Fibroblast of mammary gland (primary cell): ENCODE measurements at regions not wholly inside any gene's neighbourhood (a gene's known extent, or its start where the extent isn't known, plus 50 kb on each side); places are given as distances from the start of the nearest gene placed in this dataset.

Source experiments
- DNase-seq: peaks from one replicate; pipeline ENCODE4 v3.0.0-alpha.2; 2010; ENCODE audit warnings: low read depth
- H3K4me3 ChIP-seq: 2 replicates; pipeline ENCODE4 v1.5.1; 2011; ENCODE audit warnings: low read depth, mild to moderate bottlenecking, low read length, moderate library complexity; ENCODE audit not compliant: control insufficient read depth
- TF ChIP-seq, protein P1 (sequence below): conservative IDR thresholded peaks from 2 replicates; pipeline ENCODE4 v1.5.1; 2011; ENCODE audit warnings: low read depth, low read length, inconsistent platforms; ENCODE audit not compliant: control insufficient read depth, insufficient read depth

DNA sequence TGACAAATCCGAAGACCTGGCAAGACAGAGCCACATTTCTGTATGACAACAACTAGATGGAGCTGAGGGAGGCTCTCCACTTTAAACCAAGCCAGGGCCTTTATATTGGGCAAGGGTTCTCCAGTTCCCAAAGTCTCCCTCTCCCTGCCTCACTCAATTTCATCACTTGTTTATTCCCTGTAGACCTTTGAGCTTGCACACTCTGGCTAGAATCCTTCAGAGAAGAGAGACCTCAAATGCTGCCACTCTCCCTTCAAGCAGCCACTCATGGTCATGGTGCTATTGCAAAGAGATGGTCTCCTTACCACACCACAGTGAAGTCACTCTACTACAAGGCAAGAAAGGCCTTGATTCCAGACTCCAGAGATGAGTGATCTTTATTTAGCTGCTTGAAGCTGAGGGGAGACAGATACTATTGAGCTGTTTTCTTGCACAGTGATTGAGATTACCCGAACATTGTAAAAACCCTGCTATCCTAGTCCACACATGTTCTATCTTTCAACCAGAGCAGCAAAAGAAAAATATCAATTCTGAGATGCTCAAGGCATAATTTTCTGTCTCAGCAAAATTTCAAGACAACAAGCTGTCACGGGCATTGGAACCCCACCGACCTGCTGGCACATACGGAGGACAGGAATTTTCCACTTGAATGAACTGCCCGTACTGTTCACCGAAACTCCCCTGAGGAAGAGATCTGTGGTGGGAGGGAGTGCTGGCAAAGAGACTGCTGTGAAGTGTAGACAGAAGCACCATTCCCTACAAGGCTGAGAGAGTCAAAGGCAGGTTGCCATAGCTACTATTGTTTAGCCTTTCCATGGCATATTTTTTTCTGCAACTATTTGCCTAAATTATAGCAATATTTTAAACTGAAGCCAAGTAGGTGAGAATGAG, 81.1 kb downstream of the CDO1 start:
- no peak overlapping the region for H3K4me3 ChIP-seq
- TF ChIP-seq, protein P1, sequence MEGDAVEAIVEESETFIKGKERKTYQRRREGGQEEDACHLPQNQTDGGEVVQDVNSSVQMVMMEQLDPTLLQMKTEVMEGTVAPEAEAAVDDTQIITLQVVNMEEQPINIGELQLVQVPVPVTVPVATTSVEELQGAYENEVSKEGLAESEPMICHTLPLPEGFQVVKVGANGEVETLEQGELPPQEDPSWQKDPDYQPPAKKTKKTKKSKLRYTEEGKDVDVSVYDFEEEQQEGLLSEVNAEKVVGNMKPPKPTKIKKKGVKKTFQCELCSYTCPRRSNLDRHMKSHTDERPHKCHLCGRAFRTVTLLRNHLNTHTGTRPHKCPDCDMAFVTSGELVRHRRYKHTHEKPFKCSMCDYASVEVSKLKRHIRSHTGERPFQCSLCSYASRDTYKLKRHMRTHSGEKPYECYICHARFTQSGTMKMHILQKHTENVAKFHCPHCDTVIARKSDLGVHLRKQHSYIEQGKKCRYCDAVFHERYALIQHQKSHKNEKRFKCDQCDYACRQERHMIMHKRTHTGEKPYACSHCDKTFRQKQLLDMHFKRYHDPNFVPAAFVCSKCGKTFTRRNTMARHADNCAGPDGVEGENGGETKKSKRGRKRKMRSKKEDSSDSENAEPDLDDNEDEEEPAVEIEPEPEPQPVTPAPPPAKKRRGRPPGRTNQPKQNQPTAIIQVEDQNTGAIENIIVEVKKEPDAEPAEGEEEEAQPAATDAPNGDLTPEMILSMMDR: no peak
- peak; percentile 6 for DNase-seq

DNA sequence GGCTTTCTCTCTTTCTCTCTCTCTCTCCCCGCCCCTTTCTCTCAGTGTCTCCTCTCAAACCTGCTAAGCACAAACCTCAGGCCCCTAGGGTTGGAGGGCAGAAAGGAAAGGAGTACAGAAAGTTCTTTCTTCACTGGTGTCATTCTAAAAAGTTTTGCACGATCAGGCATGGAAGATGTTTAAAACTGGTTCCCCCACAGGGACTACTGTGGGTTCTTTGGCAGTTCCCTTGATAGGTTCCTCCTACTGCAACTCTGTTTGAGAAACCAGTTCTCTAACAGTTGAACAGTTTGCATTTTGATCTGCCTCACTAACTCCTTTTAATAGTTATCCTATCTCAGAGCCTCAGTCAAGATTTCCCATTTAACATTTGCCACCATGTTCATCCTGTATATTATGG, 82.9 kb downstream of the CDO1 start:
- DNase-seq: no peak
- TF ChIP-seq, protein P1: no peak

DNA sequence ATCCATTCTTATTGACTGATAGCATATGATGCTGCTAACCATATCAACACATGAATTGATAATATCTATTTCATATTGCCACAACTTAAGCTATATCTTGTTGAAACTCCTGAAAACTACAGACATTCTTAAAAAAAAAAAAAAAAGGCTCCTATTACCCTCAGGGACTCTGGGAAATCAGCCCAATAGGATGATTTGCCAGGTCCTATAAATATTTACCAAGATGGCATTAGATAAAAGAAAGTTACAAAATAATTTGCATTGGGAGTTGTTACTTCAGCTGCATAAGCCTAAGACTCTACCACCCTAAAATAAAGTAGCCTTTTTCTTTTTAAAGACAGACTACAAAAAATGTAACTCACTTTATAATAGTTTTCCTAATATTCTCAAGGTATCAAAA, 84.4 kb downstream of the CDO1 start:
- H3K4me3 ChIP-seq: no peak overlapping the region
- TF ChIP-seq, protein P1: no peak
- no peak for DNase-seq

More for the DNA sequence above, 82.9 kb downstream of the CDO1 start:
- H3K4me3 ChIP-seq: no peak overlapping the region

DNA sequence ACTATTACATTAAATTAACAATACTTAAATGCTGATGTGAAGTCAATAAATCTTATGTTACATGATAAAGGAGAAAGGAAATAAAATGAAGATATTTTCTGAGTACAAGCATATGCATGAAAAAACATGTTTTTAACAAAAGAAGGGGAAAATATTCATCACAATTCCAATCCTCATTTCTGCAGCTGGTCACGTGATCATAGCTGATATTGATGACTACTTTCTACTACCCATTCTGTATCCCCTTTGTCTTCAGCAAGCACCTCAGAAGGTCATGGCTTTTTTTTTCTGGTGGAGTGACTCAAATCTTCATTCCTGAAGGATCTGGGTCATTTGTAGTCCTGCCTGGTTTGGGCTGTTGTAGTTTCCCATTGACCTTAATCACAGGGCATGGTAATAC, 90.9 kb downstream of the CDO1 start:
- no peak overlapping the region for H3K4me3 ChIP-seq
- TF ChIP-seq, protein P1: no peak
- DNase-seq: no peak

DNA sequence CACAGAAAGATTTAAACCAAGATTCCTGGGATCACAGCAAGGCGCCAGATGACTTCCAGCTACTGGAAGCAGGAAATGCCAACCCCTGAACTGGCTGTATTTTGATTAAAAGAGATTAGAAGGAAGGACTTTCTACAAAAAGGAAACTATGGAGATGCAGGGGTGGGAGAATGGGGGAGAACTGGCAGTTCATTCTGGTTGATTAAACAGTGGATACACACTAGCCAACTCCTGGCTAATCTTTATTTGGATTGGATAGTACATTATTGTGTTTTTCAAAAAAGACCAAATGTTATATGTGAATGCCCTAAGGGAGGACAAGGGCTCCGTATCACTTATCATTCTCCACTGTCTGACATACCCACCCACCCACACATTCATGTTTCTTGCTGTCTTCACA, 93.2 kb downstream of the CDO1 start:
- TF ChIP-seq, protein P1: no peak
- no peak for DNase-seq

DNA sequence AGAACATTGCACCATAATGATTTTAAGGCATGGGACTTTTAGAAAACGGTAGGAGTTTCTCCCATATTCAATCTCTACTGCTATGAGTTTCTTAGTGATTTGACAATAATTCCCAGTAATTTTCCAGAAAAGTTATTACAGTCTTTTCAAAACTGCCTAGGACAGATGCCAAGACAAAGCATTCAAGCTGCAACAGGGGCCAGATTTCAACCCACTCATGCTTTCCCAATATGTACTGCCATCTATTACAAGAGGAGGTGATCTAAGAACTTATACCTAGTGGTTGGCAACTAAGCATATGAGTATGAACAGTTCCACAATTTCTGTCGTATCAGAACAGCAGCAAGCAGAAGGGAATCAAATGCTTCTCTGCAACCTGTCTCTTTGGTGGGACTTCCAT, 95.1 kb upstream of the TMED7 start:
- peak; percentile 1 for DNase-seq
- TF ChIP-seq, protein P1: no peak
- no peak overlapping the region for H3K4me3 ChIP-seq

More for the DNA sequence above, 93.2 kb downstream of the CDO1 start:
- no peak overlapping the region for H3K4me3 ChIP-seq

DNA sequence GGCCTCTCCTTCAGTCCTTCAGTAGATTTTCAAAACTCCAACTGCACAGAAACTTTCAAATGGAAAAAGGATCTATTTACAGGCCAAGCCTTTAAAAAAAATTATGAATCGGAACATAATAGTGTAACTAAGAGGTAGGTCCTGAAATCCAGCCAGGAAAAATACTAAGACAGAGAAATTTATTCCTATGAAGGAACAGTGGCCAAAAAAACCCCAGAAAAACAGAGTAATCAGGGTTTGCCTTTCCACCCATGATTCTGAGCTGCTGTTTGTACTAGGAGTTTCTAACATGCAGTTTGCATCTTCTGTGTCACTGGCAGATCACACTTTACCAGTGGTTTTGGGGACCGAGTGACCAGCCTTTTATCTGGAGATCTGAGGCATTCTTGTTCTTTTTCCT, 93.1 kb upstream of the TMED7 start:
- no peak for DNase-seq
- no peak overlapping the region for H3K4me3 ChIP-seq
- TF ChIP-seq, protein P1: no peak
